GM18502 (cell line): ENCODE measurements at regions not wholly inside any gene's neighbourhood (a gene's known extent, or its start where the extent isn't known, plus 50 kb on each side); places are given as distances from the start of the nearest gene placed in this dataset.
A peak's percentile ranks its signal among the peaks of the same experiment; 100 is the strongest.
"Not testable (repeated sequence)": the region's sequence is repeated elsewhere in the genome, so short reads cannot be mapped to it uniquely, and the experiment has no call there.

Experiments used
- ATAC-seq: cut with Tn5 transposase; IDR thresholded peaks from one replicate; pipeline ENCODE4 v1.9.1; 2021; ENCODE audit warnings: mild to moderate bottlenecking; ENCODE audit not compliant: unreplicated experiment, poor library complexity

DNA sequence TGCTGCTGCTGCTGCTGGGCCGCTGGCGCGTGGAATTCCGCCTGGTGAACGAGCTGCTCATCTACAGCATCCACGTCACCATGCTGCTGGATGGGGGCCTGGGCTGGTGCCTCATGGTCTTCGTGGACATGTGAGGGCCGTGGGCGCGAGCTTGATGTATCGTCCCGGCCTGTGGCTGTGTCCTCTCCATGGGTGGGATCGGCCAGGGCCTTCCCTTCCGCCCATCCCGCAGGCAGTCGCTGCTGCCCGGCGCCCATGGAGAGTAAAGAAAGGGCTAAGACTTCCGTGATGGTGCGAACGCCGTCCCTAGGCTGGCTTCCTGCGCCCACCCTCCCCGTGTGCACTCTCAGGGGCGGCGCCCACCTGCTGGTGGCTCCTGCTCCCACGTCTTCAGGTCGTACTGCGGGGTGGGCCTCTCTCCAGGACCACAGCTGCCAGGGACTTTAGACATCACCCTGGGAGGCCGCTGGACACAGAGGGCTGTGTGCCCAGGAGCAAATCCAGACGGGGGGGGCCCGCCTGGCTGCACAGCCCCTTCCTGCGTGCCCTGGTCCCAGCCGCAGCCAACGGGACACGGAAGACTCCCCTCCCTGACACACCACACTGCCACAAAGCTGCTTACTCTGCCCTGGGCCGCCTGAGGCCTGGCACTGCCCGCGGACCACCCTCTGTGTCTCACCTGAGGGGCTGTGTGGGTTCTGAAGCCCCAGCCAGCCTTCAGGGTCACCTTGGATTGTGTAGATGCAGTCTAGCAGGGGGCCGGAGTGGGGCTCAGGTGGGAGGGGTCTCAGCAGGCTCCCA lies 167.5 kb downstream of the SEPTIN7 start:
- ATAC-seq: no peak

DNA sequence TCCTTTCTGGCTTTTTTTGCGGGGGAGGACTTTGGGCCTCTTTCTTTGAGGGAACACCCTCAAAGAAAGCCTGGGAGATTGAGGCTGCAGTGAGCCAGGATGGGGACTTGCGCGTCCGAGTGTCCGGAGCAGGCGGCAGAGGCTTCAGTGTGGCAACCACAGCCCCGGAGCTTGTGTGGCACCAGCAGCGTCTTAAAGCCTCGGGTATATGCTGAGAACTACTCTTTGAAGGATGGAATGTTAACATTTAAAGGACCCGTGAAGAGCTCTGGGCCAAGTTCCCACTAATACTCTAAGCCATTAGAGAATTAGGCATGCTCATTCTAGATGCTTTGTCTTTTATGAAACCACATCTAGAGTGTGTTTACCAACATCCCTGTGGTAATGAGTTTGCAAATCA lies 168.2 kb downstream of the SEPTIN7 start:
- no peak for ATAC-seq

DNA sequence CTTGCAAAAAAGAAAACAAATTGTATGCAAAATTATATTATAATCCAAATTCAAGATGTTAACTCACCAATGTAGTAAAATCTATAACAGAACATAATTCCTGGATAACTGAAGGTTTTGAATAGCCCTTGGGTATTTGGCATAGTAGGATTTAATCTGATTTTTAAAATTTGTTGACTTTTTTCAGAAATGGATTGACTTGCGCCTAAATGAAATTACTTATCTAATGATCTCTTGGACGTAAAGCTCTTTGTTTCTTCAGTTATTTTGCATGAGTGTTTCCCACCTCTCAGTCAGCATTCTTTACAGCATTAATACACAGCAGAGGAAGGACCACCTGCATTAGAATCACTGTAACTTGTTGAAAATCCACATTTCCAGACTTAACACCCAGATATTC lies 169.6 kb downstream of the SEPTIN7 start:
- ATAC-seq: no peak

DNA sequence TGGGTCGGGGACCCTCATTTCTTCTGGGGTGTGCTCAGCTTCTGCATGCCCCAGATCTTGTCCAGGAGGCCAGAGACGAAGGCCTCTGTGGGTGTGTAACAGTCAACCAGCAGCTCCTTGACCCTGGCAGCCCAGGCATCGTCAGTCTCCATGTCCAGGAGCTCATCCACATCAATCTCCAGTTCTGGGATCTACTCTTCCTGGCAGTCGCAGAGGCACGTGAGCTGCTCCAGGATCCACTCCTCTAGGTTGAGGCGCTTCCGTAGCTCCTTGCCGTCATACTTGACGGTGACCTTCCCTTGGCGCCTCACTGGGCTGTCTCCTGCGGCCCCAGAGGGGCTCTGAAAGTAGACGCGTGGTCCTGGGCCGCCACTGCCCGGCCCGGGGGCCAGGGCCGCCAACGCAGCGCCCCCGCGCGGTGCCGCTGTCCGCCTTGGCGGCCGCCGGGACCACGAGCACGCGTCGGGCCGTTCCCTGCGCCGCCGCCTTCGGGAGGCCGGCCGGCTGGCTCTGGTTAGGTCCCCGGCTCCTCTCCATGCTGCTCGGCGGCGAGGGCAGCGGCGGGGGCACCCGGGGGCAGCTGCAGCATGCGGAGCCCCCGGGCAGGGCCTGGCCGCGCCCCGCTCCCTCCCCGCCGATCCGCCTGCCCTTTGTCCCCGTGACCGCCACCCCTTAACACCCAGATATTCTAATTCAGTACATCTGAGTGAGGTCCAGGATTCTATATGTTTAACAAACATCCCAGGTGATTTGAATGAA lies 170.5 kb downstream of the SEPTIN7 start:
- ATAC-seq: no peak

DNA sequence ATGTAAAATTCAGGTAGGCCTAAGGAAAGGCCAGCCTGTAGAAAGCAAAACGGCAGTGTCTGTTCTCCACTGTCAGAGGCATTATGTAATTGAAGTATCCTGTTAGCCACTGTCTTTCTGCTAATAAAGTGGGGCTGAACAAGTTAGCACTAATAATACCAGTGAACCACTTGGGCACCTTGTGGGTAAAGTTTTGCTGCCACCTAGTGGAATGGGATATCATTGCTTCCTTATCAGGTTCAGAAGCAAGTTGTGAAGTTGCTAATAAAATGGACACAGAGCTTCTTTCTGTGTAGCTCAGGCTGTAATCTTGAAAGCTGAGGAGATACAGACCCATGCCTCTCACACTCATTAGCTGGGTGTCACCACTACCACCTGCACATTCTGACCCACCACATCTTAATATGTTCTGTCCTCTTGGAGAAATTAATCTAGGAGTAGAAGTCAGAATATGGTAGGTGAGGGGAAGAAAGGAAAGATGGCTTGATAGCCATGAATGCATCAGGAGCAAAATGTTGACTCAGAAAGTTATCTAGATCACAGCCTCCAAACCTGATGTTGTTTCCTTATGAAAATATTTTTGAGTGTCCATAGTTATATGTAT lies 175.1 kb downstream of the SEPTIN7 start:
- peak; percentile 73 for ATAC-seq

DNA sequence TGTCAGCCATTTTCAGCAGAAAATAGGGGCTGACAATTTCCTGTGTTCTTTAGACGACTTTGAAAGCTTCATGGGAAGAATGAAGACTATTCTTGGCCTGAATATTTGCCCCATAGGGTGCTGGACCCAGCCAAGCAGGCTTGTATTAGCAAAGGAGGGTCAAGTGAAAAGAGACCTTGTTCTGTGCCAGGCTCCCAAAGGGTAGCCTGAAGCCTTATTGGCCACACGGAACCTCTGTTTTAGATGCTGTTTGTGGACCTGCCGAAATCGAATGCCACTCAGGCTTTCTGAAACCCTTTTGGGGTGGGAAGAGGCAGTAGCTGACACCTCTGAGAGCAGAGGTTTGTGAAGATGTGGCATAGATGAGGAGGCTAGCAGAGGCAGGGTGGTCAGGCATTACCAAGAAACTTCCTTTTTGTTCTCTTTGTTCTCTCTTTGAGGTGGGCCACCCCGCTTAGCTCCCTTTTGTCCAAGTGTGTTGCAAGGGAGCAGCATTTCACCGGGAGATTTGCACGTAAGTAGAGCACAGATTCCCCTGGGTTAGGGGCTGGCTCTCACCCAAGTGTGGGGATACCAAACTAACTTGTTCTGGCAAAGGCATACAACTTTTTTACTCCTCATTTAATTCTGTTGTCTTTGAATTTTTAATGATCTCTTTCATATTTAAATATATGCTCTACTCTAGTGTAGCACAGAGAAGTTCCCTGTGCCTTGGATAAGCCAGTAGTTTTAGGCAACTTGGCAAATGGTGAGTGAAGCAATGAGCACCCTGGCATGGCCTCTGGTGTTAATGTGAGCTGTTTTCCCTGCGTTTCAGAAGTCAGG lies 174.0 kb upstream of the EEPD1 start:
- ATAC-seq: not testable (repeated sequence)

DNA sequence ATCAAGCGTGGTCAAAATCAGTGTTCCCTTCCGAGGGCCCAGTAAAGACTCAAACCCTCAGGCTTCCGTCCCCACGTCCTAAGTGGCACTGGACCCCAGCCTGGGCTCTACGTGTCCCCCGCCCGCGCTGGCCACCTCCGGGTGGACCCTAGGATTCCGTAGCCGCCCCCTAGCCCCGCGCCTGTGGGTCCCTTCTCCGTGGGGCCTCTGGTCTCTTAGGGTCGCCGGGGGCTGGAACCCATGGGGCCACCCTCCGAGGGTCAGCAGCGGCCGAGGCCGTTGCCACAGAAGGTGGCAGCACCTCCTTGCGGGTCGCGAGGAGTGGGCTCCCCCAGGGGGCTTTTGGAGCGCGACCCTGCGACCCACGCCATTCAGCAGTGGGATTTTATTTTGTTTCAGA lies 170.5 kb upstream of the EEPD1 start:
- no peak for ATAC-seq

DNA sequence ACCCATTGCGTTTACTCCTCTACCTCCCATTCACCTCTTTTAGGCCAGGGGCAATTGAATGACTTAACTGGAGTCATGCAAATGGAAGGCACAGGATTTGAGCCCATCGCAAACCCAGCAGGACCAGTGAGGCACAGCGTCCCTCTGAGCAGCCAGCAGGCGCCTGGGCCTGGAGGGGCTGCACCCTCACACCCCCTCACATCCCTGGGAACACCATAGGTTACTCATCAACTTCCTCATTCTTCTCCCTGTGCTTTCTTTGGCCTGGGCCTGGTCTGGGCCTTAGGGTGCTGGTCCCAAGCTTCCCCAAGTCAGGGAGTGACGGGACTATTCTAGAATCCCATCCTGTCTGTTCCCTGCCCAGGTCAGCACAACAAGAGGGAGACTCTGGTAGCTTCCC lies 169.4 kb upstream of the EEPD1 start:
- no peak for ATAC-seq

DNA sequence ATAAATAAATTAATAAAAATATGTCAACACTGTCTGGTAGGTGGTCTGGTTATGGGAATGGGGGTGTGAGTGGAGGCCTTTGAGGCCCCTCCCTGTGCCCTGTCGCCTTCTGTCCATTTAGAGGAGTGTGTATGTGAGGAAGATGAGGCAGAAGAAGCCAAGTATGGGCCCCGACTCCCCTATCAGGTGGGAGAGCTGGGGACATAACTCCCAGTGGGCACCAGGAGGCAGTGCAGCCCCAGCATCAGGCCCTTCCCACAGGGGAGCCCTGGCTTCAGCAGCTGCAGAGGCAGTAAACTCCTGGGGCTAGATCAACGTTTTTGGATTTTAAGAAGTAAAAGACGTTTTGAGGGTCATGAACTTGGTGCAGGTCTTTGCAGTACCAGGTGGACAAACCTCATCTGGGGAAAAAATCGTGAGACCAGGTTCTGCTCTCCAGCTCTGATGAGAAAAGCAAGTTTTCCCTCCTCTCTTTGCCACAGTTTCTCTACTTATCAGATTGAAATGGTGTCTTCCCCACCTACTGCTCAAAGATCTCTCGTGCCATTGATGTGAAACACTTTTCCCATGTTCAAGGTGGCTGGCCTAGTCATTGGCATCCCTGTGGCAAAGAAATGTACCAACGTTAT lies 167.8 kb upstream of the EEPD1 start:
- ATAC-seq: peak; percentile 97

DNA sequence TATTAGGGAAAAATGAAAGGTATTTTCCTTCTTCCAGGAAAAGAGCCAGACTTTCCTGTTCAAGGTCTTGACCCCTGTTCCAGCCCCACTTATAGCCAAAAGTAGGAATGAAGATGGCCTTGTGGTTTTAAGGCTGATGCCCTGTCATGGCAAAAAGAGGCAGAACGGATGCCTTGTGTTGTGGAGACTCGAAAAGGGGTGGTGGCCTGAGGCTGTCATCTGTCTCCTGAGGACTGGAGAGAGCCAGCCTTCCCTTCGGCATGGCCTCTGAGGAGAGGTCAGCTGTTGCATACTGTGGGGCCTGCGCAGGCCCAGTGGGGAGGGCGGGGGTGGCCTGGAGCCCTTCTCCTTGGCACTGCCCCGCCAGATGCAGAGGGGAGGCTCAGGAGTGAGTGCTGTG lies 166.0 kb upstream of the EEPD1 start:
- ATAC-seq: no peak

DNA sequence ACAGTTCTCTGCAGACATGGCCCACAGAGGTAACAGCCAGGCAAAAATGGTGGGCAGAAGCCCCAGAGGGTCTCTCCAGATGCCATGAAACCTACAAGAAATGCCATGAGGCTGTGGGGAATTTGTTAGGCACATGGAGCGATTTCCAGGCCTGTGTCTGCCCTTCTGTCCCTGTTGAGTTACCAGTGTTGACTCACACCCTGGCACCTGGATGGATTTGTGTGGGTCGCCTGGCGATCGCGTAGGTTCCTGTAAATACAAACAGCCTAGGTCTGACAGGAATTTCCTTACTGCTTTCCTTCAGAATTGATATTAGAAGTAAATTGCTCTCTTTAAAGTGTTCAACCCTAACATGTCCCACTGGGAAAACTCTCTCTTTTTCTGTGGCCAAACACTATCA lies 164.9 kb upstream of the EEPD1 start:
- no peak for ATAC-seq

DNA sequence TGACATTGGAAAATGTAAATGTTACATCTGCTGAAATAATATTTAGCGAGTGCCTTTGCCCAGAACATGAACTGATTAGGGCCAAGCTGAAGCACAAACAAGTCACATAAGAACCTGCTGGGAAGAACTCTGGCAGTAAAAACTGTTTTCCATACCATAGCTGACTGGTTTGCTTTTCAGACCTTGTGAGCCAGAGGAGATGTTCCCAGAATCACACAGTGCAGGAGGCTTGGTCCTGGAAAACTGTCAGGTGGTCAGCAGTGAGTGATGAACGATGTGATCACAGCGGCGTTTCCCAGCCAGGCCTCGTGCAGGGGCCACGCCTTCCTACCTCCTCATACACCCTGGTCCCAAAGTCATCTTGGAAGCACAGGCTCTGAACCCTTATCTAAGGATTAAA lies 164.2 kb upstream of the EEPD1 start:
- no peak for ATAC-seq

DNA sequence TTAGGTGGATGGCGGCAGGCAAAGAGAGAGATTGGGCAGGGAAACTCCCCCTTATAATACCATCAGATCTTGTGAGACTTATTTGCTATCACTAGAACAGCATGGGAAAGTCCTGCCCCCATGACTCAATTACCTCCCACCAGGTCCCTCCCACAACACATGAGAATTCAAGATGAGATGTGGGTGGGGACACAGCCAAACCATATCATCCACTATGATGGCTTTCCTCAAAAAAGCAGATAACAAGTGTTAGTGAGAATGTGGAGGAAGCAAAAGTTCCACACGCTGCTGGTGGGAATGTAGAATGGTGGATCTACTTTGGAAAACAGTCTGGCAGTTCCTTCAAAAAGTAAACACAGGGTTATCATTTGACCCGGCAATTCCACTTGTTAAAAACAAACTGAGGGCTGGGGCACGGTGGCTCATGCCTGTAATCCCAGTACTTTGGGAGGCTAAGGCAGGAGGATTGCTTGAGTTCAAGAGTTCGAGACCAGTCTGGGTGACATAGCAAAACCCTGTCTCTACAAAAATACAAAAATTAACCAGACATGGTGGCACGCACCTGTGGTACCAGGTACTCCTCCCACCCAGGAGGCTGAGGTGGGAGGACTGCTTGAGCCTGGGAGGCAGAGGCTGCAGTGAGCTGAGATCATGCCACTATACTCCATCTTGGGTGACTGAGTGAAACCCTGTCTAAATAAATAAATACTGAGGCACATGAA lies 161.4 kb upstream of the EEPD1 start:
- ATAC-seq: no peak

DNA sequence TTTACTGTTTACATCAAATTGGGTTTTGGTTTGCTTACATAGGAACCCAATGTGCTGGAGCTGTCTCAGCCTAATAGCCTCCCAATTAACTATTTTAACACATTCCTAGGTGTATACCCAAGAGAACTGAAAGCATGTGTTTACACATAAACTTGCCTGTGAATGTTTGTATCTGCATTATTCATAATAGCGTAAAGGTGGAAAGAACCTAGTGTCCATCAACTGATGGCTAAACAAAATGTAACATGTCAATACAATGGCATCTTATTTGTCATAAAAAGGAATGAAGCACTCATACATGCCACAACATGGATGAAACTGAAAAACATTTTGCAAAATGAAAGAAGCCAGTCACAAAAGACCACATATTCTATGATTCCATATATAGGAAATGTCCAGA lies 160.6 kb upstream of the EEPD1 start:
- ATAC-seq: no peak

DNA sequence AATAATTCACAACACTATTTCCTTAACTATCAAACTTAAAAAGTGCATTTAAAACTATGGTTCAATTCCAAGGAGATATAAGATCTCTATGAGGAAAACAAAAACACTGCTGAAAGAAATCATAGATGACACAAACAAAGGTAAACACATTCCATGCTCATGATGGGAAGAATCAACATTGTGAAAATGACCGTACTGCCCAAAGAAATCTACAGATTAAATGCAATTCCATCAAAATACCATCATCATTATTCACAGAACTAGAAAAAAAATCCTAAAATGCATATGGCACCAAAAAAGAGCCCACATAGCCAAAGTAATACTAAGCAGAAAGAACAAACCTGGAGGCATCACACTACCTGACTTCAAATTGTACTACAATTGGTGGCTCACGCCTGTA lies 159.9 kb upstream of the EEPD1 start:
- no peak for ATAC-seq

DNA sequence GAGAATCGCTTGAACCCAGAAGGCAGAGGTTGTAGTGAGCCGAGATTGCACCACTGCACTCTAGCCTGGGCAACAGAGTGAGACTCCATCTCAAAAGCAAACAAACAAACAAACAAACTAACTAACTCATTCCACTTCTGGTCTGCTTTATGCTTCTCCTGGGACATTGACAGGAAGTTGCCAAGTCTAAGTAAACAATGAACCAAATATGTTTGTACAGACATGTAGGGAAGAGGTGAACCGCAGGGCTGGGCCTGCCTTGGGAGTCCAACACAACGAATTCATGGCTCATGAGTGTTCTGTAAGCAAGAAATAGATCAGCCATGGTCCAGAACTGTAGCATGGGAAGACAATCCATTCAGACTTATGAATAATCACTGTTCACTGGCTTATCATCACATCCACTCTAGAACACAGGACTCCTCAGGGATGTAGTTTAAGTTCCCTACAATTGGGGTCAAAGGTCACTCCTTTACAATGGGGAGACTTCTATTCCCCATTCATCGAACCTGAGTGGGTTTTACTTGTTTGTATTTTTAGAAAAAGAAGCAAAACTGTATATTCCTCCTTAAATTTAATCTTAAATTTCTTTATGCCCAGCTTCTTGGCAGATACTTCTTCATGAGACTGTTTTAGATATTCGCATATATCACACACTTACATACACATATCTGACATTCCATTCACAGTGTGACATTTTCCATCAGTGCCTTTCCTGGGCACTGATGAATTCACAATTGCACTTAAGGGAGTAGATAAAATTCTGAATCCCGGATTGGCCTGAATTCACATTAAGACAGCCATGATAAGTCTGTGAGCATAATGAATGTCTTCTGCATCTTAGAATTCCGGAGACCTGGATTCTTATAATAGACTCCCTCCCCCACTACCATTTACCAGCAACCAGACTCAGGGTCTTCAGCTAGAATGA lies 159.1 kb upstream of the EEPD1 start:
- no peak for ATAC-seq

DNA sequence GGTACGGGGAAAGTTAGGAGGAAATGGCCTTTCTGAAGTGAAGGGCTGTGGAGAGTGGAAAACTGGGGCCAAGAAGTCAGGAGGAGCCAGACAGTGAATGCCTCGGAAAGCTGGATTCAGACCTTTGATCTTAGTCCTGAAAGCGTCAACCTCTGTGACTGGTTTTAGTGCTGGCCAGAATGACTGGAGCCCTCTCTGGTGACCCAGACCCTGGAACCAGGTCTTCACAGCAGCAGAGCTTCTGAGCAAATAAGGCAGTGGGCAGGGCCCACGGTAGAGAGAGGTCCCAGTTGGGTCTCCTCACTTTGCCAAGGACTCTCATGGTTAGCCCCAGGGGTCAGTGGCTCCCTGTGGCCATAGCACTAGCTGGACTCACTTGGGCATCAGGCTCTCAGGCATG lies 157.7 kb upstream of the EEPD1 start:
- ATAC-seq: no peak

DNA sequence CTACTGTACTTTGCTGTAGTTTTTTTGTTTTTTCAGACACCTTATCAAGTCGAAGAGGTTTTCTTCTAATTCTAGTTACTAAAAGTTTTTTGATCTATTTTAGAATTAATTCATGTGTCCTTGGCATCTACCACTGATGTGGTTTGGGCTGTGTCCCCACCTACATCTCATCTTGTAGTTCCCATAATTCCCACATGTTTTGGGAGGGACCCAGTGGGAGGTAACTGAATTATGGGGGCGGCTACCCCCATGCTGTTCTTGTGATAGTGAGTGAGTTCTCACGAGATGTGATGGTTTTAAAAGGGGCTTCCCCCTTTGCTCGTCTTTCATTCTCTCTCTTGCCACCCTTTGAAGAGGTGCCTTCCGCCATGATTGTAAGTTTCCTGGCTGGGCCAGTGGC lies 154.6 kb upstream of the EEPD1 start:
- ATAC-seq: no peak

DNA sequence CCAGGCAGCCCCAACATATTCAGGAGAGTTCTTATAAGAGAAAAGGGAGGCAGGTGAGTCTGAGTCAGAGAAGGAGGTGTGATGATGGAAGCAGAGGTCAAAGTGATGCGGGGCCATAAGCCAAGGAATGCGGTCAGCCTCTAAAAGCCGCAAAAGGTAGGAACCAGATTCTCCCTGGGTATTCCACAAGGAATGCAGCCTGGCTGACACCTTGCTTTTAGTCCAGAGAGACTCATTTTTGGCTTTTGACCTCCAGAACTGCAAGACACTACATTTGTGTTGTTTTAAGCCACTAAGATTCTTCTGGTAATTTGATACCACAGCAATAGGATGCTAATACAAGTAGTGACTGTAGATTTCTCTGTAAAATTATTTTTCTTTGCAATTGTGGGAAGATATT lies 151.5 kb upstream of the EEPD1 start:
- no peak for ATAC-seq
